ENCODE measurements at regions not wholly inside any gene's neighbourhood (a gene's known extent, or its start where the extent isn't known, plus 50 kb on each side); places are given as distances from the start of the nearest gene placed in this dataset.

GRCh38 chr20:6689339-6689973 lies 78.0 kb upstream of the BMP2 start:
- Histone ChIP-seq H3K4me1 (ENCODE audit: control insufficient read depth, insufficient read depth, low read length) (peaks cover 26% of the 10 kb centered on the region), H3K4me3 (ENCODE audit: low read length) (no peak overlapping the region), H3K36me3 (ENCODE audit: control insufficient read depth, insufficient read depth, low read length) (no peaks in the 10 kb centered on the region), H3K27me3 (ENCODE audit: control insufficient read depth, insufficient read depth, low read length) (no peaks in the 10 kb centered on the region), H3K9ac (ENCODE audit: low read length) (no peak overlapping the region), H3K9me3 (ENCODE audit: control insufficient read depth, low read length) (no peaks in the 10 kb centered on the region)

GRCh38 chr20:6686171-6686570 lies 81.3 kb upstream of the BMP2 start:
- H3K36me3 ChIP-seq (ENCODE audit: control insufficient read depth, insufficient read depth, low read length), result no peaks in the 10 kb centered on the region
- no peaks in the 10 kb centered on the region for H3K9me3 ChIP-seq (ENCODE audit: control insufficient read depth, low read length)

DNA sequence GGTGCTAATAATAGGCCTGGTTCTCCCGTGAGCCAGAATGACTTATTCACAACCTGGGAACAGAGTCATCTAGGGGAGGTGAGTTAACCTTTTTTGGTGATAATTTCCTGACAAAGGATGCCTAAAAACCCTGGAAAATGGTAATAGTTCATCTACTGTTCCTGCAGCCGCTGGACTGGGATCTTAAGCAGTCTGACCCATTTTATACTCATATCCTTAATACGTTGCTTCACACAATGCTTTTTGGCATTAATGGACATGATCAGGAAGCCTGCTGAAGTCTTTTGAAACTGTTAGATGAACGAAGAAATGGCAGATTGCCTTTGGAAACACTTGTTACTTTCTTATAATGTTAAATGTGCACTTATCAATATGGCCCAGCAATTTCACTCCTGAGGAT lies 81.9 kb upstream of the BMP2 start:
- no peaks in the 10 kb centered on the region for H3K9me3 ChIP-seq (ENCODE audit: control insufficient read depth, low read length)
- no peaks in the 10 kb centered on the region for H3K36me3 ChIP-seq (ENCODE audit: control insufficient read depth, insufficient read depth, low read length)
- H3K4me3 ChIP-seq (ENCODE audit: low read length), result no peak overlapping the region
- H3K4me1 ChIP-seq (ENCODE audit: control insufficient read depth, insufficient read depth, low read length), result peaks cover 9% of the 10 kb centered on the region
- no peaks in the 10 kb centered on the region for H3K27me3 ChIP-seq (ENCODE audit: control insufficient read depth, insufficient read depth, low read length)
- H3K9ac ChIP-seq (ENCODE audit: low read length), result no peak overlapping the region

More at GRCh38 chr20:6686171-6686570, 81.3 kb upstream of the BMP2 start:
- Histone ChIP-seq H3K9ac (ENCODE audit: low read length) (no peak overlapping the region), H3K4me1 (ENCODE audit: control insufficient read depth, insufficient read depth, low read length) (peaks cover 5% of the 10 kb centered on the region), H3K27me3 (ENCODE audit: control insufficient read depth, insufficient read depth, low read length) (no peaks in the 10 kb centered on the region), H3K4me3 (ENCODE audit: low read length) (no peak overlapping the region)

DNA sequence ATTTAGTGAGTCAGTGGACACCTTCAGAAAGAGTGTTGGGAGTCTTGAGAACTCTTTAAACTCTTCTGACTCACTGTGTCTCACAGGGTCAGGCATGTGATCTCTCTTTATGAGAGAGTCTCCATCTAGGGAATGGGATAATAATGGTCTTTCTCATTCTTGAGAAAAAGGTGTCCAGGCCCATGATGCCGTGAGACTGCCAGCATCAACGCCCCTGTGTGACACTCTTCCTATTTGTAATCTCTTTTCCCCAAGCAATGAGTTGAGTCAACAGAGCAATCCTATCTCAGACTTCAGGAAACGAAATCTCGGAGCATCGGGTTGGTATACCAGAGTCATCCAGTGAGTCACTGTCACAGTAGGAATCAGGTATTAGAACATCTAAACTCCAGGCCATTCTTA lies 82.3 kb upstream of the BMP2 start:
- Histone ChIP-seq H3K4me1 (ENCODE audit: control insufficient read depth, insufficient read depth, low read length) (peaks cover 13% of the 10 kb centered on the region), H3K9ac (ENCODE audit: low read length) (no peak overlapping the region), H3K9me3 (ENCODE audit: control insufficient read depth, low read length) (no peaks in the 10 kb centered on the region), H3K4me3 (ENCODE audit: low read length) (no peak overlapping the region), H3K27me3 (ENCODE audit: control insufficient read depth, insufficient read depth, low read length) (no peaks in the 10 kb centered on the region), H3K36me3 (ENCODE audit: control insufficient read depth, insufficient read depth, low read length) (no peaks in the 10 kb centered on the region)

DNA sequence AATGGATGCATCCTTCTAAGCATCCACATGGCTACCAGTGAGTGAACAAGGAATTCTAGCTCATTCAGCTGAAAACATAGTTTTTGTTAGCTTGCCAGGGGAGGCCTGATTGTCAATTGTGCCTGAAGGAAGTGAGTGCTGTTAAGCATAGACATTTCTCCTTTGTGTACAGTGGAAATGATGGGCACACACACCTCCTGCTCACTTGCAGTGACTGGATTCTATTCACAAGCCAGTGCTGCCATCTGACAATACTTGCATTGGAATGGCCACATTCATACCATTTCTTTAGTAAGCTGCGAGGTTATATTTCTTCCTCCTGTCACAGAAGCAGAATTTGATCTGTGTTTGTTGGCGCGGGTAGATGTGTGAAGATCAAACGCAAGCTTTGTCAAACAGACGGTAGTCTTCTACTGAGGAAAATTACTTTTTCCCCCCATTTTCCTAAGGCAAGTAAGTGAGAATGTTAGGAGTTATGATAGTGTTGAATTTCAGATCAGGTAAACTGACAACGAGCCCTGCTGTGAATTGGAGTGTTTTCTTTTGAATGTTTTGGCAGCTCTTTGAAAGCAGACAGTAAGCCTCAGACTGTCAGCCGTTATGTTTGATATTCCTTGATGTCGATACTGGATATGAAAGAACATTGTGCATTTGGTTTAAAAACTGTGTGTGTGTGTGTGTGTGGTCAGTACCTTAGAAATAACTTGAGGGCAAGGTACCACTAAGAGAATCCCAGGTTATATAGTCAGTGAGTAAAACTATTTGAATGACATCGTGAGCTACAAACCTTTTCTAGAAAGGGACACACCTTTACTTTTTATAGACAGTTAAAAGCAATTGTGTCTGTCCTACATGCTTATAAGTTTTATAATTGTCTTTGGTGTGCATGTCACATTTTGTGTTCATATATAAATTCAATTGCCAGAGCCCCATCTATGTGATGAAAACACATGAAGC lies 84.2 kb upstream of the BMP2 start:
- Histone ChIP-seq H3K36me3 (ENCODE audit: control insufficient read depth, insufficient read depth, low read length) (no peaks in the 10 kb centered on the region), H3K4me3 (ENCODE audit: low read length) (no peak overlapping the region), H3K4me1 (ENCODE audit: control insufficient read depth, insufficient read depth, low read length) (peaks cover 27% of the 10 kb centered on the region), H3K9me3 (ENCODE audit: control insufficient read depth, low read length) (no peaks in the 10 kb centered on the region), H3K27me3 (ENCODE audit: control insufficient read depth, insufficient read depth, low read length) (no peaks in the 10 kb centered on the region), H3K9ac (ENCODE audit: low read length) (no peak overlapping the region)

DNA sequence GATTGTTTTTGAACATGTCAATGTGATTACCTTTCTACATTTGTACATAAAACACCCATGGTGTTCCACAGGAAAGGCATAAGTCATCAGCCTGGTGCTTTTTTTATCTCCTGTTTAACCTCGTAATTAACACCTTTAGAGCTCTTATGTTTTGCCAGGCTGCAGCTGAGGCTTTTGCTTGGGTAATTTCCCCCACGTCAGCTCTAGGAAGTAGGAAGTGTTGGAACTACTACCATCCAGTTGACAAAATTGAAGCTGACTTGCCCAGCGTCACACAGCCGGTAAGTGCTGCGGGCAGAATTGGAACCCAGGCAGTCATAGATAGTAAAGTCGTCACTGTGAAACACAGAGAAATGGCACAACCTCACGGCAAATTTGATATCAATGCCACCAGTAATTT lies 86.6 kb upstream of the BMP2 start:
- no peak overlapping the region for H3K9ac ChIP-seq (ENCODE audit: low read length)
- no peak overlapping the region for H3K4me3 ChIP-seq (ENCODE audit: low read length)
- no peaks in the 10 kb centered on the region for H3K36me3 ChIP-seq (ENCODE audit: control insufficient read depth, insufficient read depth, low read length)
- peaks cover 27% of the 10 kb centered on the region for H3K4me1 ChIP-seq (ENCODE audit: control insufficient read depth, insufficient read depth, low read length)
- no peaks in the 10 kb centered on the region for H3K27me3 ChIP-seq (ENCODE audit: control insufficient read depth, insufficient read depth, low read length)
- no peaks in the 10 kb centered on the region for H3K9me3 ChIP-seq (ENCODE audit: control insufficient read depth, low read length)

- Histone ChIP-seq H3K4me1 (ENCODE audit: control insufficient read depth, insufficient read depth, low read length) (peaks cover 27% of the 10 kb centered on the region), H3K27me3 (ENCODE audit: control insufficient read depth, insufficient read depth, low read length) (no peaks in the 10 kb centered on the region), H3K9ac (ENCODE audit: low read length) (no peak overlapping the region), H3K36me3 (ENCODE audit: control insufficient read depth, insufficient read depth, low read length) (no peaks in the 10 kb centered on the region), H3K4me3 (ENCODE audit: low read length) (no peak overlapping the region), H3K9me3 (ENCODE audit: control insufficient read depth, low read length) (no peaks in the 10 kb centered on the region)
These were observed 87.0 kb upstream of the BMP2 start for GRCh38 chr20:6680441-6680840.

- Histone ChIP-seq H3K4me1 (ENCODE audit: control insufficient read depth, insufficient read depth, low read length) (peaks cover 27% of the 10 kb centered on the region), H3K27me3 (ENCODE audit: control insufficient read depth, insufficient read depth, low read length) (no peaks in the 10 kb centered on the region), H3K9me3 (ENCODE audit: control insufficient read depth, low read length) (no peaks in the 10 kb centered on the region), H3K4me3 (ENCODE audit: low read length) (no peak overlapping the region), H3K9ac (ENCODE audit: low read length) (no peak overlapping the region), H3K36me3 (ENCODE audit: control insufficient read depth, insufficient read depth, low read length) (no peaks in the 10 kb centered on the region)
These were observed 88.4 kb upstream of the BMP2 start for GRCh38 chr20:6679086-6679485.

DNA sequence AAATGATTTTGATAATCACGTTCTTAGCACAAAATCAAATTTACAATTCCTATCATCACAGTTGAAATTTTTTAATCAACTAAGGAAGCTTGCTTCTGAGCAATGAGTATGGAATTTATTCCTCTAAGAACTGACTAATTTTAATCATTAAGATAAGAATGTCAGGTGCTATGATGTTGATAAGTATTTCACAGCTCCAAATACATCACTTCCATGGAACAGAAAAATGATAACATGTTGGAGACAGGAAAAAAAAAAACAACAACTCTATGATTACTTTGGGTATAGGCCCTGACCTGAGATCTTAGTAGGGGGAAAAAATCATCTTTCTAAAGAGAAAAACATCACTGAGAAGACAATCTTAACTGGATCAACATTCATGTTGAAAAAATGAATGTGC lies 89.4 kb upstream of the BMP2 start:
- peaks cover 29% of the 10 kb centered on the region for H3K4me1 ChIP-seq (ENCODE audit: control insufficient read depth, insufficient read depth, low read length)
- H3K27me3 ChIP-seq (ENCODE audit: control insufficient read depth, insufficient read depth, low read length), result no peaks in the 10 kb centered on the region
- H3K36me3 ChIP-seq (ENCODE audit: control insufficient read depth, insufficient read depth, low read length), result no peaks in the 10 kb centered on the region
- H3K9ac ChIP-seq (ENCODE audit: low read length), result no peak overlapping the region
- H3K4me3 ChIP-seq (ENCODE audit: low read length), result no peak overlapping the region
- no peaks in the 10 kb centered on the region for H3K9me3 ChIP-seq (ENCODE audit: control insufficient read depth, low read length)

DNA sequence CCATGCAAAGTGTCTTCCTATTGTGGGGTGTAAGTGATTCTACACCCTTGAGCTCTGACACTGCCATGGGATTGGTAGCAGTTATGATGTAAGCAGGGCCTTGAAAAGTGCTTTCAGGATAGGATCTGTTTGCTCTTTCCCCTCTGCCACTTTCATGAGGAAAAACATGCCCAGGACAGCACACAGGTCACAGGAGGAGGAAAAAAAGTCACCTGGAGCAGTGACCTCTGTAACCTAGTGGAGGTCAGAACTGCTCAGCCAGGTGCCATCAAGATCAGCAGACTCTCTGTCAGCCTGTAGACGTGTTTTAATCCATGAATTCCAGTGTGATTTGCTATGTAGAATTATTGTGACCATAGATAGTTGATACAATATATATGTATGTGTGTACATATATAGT lies 92.7 kb upstream of the BMP2 start:
- Histone ChIP-seq H3K9me3 (ENCODE audit: control insufficient read depth, low read length) (no peaks in the 10 kb centered on the region), H3K4me3 (ENCODE audit: low read length) (no peak overlapping the region), H3K36me3 (ENCODE audit: control insufficient read depth, insufficient read depth, low read length) (no peaks in the 10 kb centered on the region), H3K4me1 (ENCODE audit: control insufficient read depth, insufficient read depth, low read length) (peaks cover 18% of the 10 kb centered on the region), H3K9ac (ENCODE audit: low read length) (no peak overlapping the region), H3K27me3 (ENCODE audit: control insufficient read depth, insufficient read depth, low read length) (no peaks in the 10 kb centered on the region)

DNA sequence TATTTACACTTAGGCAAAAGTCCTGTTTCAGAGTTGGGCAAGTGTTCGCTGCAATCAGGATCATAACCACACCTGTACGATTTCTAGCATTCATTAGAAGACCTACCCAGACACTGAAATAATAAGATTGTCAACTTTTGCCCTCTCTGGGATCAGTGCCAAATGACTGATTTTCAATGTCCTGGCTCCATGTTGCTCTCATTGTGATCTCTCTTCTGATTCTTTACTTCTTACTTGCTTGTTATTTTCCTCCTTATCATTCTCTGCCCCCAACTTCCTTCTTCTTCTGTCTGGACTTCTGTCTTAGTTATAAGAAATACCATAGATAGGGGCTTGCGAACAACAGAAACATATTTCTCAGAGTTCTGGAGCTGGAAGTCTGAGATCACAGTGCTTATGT lies 94.4 kb upstream of the BMP2 start:
- H3K4me1 ChIP-seq (ENCODE audit: control insufficient read depth, insufficient read depth, low read length), result peaks cover 8% of the 10 kb centered on the region
- no peaks in the 10 kb centered on the region for H3K36me3 ChIP-seq (ENCODE audit: control insufficient read depth, insufficient read depth, low read length)
- no peak overlapping the region for H3K9ac ChIP-seq (ENCODE audit: low read length)
- no peak overlapping the region for H3K4me3 ChIP-seq (ENCODE audit: low read length)
- no peaks in the 10 kb centered on the region for H3K9me3 ChIP-seq (ENCODE audit: control insufficient read depth, low read length)
- H3K27me3 ChIP-seq (ENCODE audit: control insufficient read depth, insufficient read depth, low read length), result no peaks in the 10 kb centered on the region

GRCh38 chr20:6671829-6672228 lies 95.7 kb upstream of the BMP2 start:
- peaks cover 8% of the 10 kb centered on the region for H3K4me1 ChIP-seq (ENCODE audit: control insufficient read depth, insufficient read depth, low read length)
- no peak overlapping the region for H3K9ac ChIP-seq (ENCODE audit: low read length)
- H3K36me3 ChIP-seq (ENCODE audit: control insufficient read depth, insufficient read depth, low read length), result no peaks in the 10 kb centered on the region
- H3K4me3 ChIP-seq (ENCODE audit: low read length), result no peak overlapping the region
- H3K9me3 ChIP-seq (ENCODE audit: control insufficient read depth, low read length), result no peaks in the 10 kb centered on the region
- no peaks in the 10 kb centered on the region for H3K27me3 ChIP-seq (ENCODE audit: control insufficient read depth, insufficient read depth, low read length)

Data from mucosa of stomach (tissue), 1 donor.